Hypothalamus (tissue), 51 donors: ENCODE measurements at regions not wholly inside any gene's neighbourhood (a gene's known extent, or its start where the extent isn't known, plus 50 kb on each side); places are given as distances from the start of the nearest gene placed in this dataset.
"Not testable (repeated sequence)": the region's sequence is repeated elsewhere in the genome, so short reads cannot be mapped to it uniquely, and the experiment has no call there.

Source experiments
- DNase-seq, 51 donors: peaks; one replicate each; lab custom pipeline; 2025; lab: John Stamatoyannopoulos, UW

DNA sequence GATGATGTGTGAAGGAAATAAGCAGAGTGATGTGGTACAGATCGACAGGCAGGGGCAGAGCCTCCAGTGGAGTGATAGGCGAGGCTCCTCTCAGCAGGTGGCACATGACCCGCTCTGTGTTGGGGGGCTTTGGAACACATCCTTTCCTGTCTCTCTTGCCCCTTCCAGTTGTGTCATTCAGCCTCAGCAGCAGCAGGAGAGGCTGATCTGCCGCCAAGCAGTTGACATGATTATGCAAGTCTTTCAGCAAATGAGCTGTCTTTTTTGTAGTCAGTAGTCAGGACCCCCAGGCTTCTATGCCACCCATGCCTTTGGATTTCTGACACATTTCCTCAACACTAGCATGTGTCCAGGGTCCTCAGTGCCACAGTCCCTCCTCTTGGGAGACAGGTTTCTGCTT, 307.1 kb upstream of the C1orf174 start:
- DNase-seq: no peak

DNA sequence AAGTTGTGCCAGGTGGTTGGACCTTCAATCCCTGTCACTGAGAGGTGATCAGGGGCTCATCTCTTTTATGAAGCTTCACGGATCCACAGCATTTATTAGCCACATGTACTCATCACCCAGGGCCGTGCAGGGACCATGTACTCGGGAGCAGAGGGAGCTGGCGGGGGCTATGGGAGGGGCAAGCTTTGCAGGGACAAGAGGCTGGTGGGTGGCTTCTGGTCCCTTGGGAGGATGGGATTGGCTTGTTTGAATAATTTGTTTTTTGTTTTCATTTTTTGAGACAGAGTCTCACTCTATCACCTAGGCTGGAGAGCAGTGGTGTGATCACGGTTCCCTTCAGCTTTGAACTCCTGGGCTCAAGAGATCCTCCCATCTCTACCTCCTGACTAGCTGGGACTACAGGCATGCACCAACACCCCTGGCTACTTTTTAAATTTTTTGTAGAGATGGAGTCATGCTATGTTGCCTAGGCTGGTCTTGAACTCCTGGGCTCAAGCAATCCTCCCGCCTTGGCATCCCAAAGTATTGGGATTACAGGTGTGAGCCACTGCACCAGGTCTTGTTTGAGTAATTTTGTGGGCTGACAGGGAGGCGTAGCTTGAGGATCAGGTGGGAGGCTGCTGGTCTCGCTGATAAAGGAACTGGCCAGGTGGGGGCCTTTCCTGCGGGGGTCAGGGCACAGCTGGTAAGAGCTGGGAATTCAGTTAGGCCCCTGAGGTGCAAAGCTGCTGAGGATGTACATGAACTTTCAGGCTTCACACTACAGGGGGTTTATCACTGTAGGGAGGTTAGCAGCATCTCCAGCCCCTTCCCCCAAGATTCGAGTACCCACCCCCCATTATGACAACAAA, 308.0 kb upstream of the C1orf174 start:
- no peak for DNase-seq

DNA sequence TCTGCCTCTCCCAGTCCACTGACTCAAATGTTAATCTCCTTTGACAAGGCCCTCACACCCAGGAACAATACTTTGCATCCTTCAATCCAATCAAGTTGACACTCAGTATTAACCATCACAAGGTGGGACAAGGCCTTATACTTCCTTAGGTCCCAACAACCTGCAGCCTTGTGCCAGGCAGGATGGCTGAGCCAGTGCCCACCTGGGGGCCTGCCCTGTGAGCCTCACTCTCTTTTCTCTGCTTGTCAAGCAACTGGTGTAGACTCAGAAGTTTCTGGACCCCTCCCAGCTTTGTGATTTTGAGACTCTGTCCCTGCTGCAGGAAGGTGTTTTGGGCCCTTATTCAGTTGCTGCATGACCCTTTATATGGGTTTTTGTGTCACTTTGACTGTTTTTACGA, 310.0 kb upstream of the C1orf174 start:
- DNase-seq: no peak

DNA sequence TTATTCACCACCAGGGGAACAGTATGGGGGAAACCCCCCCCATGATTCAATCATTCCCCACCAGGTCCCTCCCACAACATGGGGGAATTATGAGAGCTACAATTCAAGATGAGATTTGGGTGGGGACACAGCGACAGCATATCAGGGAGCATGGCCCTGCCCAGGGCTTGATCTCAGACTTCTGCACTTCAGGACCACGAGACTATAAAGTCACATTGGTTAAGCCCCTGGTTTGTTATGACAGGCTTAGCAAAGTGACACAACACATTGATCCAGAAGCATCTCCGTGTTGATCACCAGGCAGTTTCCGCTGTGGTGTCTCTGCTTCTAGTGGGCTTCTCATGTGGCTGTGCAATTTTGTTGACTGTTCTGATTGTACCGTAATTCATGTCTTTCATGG, 312.7 kb upstream of the C1orf174 start:
- DNase-seq: no peak

DNA sequence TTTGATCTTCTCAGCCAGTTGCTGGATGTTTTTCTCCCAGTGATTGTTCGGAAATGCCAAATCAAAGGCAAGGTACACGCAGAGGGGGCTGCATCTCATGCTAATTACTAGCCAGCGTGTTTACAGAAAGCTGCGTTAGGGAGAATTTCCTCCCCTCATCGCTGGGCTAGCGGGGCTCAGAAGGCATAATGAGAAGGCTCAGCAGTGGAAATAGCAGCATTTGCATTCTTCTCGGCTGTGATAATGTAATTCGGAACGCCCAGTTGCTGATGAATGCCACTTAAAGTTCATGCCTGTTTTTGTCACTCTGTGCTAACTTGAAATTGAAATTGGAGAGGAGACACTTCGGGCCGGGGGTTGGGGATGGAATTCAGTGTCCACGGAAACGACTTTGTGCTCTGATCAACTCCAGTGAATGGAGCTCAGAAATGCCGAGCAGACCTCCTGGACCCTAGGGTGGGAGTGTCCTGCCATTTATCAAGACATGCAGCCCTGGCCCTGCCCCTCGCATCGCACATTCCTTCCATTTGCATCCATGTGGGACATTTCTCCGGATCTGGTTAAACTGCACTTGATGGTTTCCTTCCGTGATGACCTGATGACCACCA, 313.4 kb upstream of the C1orf174 start:
- no peak for DNase-seq

DNA sequence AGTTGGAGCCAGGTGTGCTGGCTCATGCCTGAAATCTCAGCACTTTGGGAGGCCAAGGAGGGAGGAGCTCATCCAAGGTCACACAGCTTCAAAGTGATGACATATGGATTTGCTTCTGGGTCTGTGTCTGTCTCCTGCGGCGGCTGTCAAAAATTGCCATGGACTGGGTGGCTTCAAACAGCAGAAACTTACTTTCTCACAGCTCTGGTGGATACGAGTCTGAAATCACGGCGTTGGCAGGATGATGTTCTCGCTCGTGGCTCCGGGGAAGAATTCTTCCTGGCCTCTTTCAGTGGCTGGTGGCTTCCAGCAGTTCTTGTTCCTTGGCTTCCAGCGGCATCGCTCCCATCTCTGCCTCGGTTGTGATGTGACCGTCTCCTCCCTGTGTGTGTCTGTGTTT, 314.8 kb upstream of the C1orf174 start:
- no peak for DNase-seq

DNA sequence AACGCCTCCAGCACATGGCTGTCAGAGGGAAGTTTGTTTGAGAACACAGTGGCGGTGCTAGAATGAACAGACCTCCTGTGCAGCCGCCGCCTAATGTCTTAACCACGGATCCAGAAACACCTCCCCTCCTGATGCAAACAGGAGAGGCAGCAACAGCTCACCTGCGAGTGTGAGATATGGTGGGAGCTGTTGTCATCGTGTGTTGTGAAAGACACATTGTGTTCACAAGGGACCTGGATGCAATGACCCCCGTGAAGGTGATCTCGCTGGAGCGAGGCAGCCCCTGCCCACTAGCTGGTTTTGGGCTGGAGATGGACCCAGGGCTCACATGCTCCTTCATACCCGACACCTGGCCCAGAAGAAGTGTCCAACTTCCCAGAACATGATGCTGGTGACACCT, 315.3 kb upstream of the C1orf174 start:
- no peak for DNase-seq

GRCh38 chr1:4216231-4216630, 316.2 kb upstream of the C1orf174 start:
- no peak for DNase-seq

- DNase-seq: no peak
These were observed 318.5 kb upstream of the C1orf174 start for GRCh38 chr1:4218619-4219018.

GRCh38 chr1:4219111-4219510, 319.0 kb upstream of the C1orf174 start:
- DNase-seq: no peak

DNA sequence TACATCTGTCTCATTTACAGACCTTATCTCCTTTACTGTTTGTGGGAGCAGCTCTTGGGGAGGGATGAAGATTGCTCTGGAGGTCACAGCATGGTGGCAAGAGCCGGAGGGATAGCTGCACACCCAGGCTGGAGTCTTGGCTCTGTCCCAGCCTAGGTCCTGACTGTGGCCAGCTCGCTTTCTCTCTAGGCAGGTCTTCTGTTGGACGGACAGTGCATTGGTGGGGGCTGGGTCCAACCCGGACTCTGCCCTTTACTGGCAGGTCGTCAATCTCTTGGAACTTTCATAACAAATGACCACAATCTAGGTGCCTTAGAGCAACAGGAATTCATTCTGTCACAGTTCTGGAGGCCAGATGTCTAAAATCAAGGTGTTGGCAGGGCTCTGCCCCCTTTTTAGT, 319.8 kb upstream of the C1orf174 start:
- no peak for DNase-seq

DNA sequence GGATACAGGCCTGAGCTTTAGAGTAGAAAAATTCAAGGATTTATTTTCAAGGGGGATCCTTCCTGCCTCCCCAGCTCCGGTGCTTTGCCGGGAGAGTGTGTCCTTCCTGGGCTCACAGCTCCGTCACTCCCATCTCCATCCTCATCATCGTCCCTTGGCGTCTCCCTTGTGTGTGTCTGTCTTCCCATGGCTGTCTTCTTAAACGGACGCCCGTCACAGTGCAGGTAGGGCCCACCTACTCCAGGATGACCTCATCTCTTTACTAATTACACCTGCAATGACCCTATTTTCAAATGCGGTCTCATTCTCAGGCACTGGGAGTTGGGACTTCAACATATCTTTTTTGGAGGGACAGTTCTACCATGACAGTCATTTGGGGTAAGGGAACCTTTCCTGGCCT, 320.3 kb upstream of the C1orf174 start:
- DNase-seq: no peak

DNA sequence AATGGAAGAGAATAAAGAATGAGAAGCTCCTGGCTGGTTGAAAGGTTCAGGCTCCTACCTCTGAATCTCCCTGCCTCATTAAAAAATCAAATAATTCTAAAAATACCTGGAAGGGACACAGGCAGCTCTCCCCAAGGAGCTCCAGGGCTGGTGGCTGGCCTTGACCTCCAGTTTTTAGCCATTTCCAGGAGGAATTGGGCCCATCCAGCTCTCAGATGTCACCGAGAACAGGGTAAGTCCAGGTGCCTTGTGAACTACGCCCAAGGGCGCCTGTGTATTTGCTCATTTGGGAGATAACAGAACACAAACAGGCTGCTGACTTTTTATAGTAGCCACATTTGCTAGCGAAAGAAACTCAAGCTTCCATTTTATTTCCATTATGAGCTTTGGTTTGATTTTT, 321.0 kb upstream of the C1orf174 start:
- no peak for DNase-seq

GRCh38 chr1:4224684-4225467, 324.8 kb upstream of the C1orf174 start:
- no peak for DNase-seq

- DNase-seq: no peak
These were observed 327.9 kb upstream of the C1orf174 start for GRCh38 chr1:4227986-4228385.

DNA sequence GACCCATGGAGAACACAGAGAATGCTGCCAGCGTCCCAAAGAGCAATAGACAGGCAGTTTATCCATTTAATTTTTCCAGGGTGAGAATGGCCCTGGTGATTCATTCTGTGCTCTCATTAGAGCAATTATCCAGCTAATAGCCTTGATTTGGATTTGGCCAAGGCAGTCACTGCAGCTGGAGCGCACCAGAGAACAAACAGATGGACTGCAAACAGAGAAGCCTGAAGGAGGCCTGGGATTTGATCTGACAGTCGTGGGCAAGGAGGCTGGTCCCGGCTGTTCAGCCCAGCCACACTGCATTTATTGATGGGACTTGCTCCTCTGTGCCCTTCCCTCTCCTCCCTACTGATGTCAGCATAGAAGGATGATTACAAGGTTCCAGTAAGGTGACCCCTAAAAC, 353.9 kb upstream of the C1orf174 start:
- DNase-seq: no peak

GRCh38 chr1:4256351-4256750, 356.3 kb upstream of the C1orf174 start:
- DNase-seq: no peak

- DNase-seq: not testable (repeated sequence)
These were observed 358.2 kb upstream of the C1orf174 start for GRCh38 chr1:4258146-4258777.

DNA sequence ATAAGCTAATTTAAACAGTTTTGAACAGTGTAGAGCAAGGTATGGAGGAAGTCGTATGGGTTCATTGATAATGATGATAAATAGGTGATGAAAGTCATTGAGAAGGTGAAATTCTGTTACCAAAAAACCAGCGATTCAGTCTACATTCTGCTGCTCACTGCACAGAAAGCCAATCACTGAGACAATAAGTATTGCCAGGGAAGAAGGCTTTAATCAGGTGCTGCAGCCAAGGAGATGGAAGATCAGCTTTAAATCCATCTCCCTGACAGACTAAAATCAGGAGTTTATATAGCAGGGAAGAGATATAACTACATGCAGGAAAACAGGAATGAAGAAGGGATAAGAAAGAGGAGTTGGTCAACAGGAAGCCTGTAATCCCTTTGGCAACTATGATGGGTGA, 361.3 kb upstream of the C1orf174 start:
- no peak for DNase-seq

GRCh38 chr1:4262665-4263064, 362.6 kb upstream of the C1orf174 start:
- DNase-seq: no peak

DNA sequence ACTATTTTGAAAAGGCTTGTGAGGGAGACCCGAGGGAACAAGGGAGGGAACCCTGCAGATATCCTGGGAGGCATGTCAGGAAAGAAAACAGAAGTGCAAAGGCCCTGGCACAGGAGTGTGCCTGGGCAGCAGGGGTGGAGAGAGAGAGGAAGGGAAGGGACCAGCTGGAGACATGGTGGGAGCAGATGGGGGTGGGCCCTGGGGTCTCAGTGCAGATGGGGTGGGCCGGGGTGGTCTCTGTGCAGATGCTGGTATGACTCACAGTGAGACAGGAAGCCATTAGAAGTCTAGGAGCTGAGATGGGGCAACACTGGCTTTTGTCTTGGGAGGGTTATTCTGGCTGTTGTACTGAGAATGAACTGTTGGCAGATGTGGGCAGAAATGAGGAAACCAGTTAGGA, 363.6 kb upstream of the C1orf174 start:
- no peak for DNase-seq
